ENCODE measurements at regions not wholly inside any gene's neighbourhood (a gene's known extent, or its start where the extent isn't known, plus 50 kb on each side); places are given as distances from the start of the nearest gene placed in this dataset.

DNA sequence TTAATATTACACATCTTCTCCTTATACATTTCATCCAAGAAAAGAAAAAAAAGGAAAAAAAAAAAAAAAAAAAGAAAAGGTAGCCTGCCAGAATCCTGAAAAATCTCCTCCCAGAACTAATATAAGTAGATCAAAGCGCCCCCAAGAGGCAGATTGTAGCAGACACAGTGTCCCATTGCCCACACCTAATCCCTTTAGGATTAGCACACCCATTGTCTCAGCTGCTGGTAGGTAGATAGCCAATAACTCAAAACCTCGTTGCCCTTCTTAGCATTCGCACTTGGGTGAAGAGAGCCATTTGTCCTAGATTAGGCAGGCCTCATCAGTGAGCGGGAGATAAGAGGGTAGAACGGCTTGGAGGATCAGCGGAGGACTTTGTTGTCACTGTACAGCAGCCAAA lies 100.2 kb upstream of the SORCS1 start:
- no peak for TF ChIP-seq EZH2phosphoT487 (IDR thresholded peaks at IDR 0.05; ENCODE audit: insufficient read depth, low read depth)
- TF ChIP-seq EZH2 (IDR thresholded peaks at IDR 0.05; ENCODE audit: insufficient read depth, poor library complexity, severe bottlenecking), result no peak

Measured in GM23248 (cell line).